Dendritic cell treated with granulocyte-macrophage colony-stimulating factor and Interleukin-4, amounts not matched to agents 40 ng/mL and 50 ng/mL, for 4 days (primary cell): ENCODE measurements at regions not wholly inside any gene's neighbourhood (a gene's known extent, or its start where the extent isn't known, plus 50 kb on each side); places are given as distances from the start of the nearest gene placed in this dataset.

Experiments used
- H3K27ac Mint-ChIP-seq: one replicate; pipeline ENCODE4 v1.8.0; 2022; ENCODE audit warnings: mild to moderate bottlenecking, mixed read lengths
- H3K27me3 Mint-ChIP-seq: one replicate; pipeline ENCODE4 v1.8.0; 2022; ENCODE audit warnings: mild to moderate bottlenecking, mixed read lengths
- H3K36me3 Mint-ChIP-seq: one replicate; pipeline ENCODE4 v1.8.0; 2022; ENCODE audit warnings: low read depth, mixed read lengths
- H3K4me1 Mint-ChIP-seq: one replicate; pipeline ENCODE4 v1.8.0; 2022; ENCODE audit warnings: low read depth, mixed read lengths
- H3K4me3 Mint-ChIP-seq: one replicate; pipeline ENCODE4 v1.8.0; 2022; ENCODE audit warnings: mild to moderate bottlenecking, moderate library complexity, mixed read lengths
- H3K9me3 Mint-ChIP-seq: one replicate; pipeline ENCODE4 v1.8.0; 2022; ENCODE audit warnings: mixed read lengths
- intact Hi-C: fragments of 100-400 bp; cut with micrococcal nuclease; formaldehyde crosslinking; loops from one replicate; pipeline ENCODE4 v1.15.0; 2022

DNA sequence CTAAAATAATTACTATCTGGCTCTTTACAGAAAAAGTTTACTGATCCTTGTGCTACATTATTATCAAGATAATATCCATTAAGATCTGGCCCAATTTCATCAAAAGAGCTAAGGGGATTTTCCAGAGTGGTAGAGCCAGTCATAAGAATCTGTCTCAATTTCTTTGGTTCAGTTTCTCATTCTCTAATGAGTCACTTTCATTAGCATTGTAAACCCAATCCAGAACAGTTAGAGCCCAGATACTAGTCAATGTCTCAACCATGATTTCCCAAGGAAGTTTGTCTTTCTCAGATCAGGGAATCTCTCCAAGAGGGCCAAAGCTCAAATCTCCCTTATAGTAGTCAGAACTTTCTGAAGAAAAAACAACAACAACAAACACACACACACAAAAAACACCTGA is 131.1 kb upstream of the PPP2R3A start:
- Mint-ChIP-seq H3K27me3 (no peaks in the 10 kb centered on the region), H3K4me3 (no peak overlapping the region), H3K27ac (no peak overlapping the region), H3K4me1 (no peaks in the 10 kb centered on the region), H3K36me3 (no peaks in the 10 kb centered on the region), H3K9me3 (peaks cover 8% of the 10 kb centered on the region)
- intact Hi-C loops = no loop called here

DNA sequence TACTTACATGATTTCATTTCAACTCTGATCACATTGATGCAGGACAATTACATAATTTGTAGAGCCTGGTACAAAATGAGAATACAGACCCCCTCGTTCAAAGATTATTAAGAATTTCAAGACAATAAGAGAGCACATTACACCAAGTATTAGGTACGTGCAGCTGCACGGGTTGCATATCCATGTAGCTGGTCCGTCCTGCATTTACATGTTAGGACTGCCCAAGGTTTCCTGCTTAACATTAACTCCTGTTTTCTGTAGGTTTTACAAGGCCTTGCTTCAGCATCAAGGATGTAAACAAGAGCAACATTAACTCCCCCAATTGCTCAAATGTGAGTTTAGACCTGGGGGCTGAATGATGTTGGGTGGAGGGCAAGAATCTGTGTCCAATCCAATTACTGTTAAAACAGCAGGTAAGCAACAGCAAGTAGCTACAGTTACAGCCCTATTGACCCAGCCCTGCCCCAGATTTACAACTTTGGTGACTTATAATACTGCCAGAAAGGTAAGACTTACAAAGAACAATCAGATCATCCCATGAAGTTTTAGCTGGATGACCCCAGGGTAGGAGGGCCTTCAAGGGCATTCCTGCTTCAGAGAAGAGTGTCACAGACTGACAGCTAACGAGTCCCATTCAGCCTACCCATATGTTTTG is 127.4 kb upstream of the PPP2R3A start:
- H3K4me3 Mint-ChIP-seq = no peak overlapping the region
- H3K27ac Mint-ChIP-seq = no peak overlapping the region
- no peaks in the 10 kb centered on the region for H3K36me3 Mint-ChIP-seq
- intact Hi-C loops = no loop called here
- H3K4me1 Mint-ChIP-seq = no peaks in the 10 kb centered on the region
- no peaks in the 10 kb centered on the region for H3K27me3 Mint-ChIP-seq
- H3K9me3 Mint-ChIP-seq = peaks cover 8% of the 10 kb centered on the region

DNA sequence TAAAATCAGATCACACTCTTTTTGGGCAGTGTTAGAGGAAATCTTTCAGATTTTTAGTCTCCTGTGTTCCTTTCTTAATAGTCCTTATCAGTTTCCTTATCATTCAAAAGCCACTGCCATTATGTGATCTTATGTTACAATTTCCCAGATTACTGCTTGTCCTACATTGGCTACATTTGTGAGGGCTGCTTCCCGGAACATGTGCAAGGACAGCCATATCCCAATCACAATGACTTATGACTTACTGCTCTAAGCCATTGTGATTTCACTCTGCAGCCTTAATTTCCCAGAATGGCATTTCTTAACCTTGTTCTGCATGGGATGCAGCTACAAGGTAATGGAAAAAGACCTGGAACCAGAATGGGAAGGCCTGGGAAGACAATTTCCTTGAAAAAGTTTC is 125.1 kb upstream of the PPP2R3A start:
- intact Hi-C loops = no loop called here
- no peak overlapping the region for H3K27ac Mint-ChIP-seq
- no peaks in the 10 kb centered on the region for H3K27me3 Mint-ChIP-seq
- H3K9me3 Mint-ChIP-seq = peaks cover 1% of the 10 kb centered on the region
- H3K4me3 Mint-ChIP-seq = no peak overlapping the region
- H3K4me1 Mint-ChIP-seq = no peaks in the 10 kb centered on the region
- H3K36me3 Mint-ChIP-seq = no peaks in the 10 kb centered on the region

- Mint-ChIP-seq H3K4me3 (no peak overlapping the region), H3K36me3 (no peaks in the 10 kb centered on the region), H3K27me3 (no peaks in the 10 kb centered on the region), H3K9me3 (no peaks in the 10 kb centered on the region), H3K4me1 (no peaks in the 10 kb centered on the region), H3K27ac (no peak overlapping the region)
- intact Hi-C loops = no loop called here
Measured at GRCh38 chr3:135844386-135844785, 121.1 kb upstream of the PPP2R3A start.

- H3K27ac Mint-ChIP-seq = no peak overlapping the region
- no peaks in the 10 kb centered on the region for H3K4me1 Mint-ChIP-seq
- H3K36me3 Mint-ChIP-seq = no peaks in the 10 kb centered on the region
- no peaks in the 10 kb centered on the region for H3K27me3 Mint-ChIP-seq
- intact Hi-C loops = no loop called here
- no peaks in the 10 kb centered on the region for H3K9me3 Mint-ChIP-seq
- no peak overlapping the region for H3K4me3 Mint-ChIP-seq
Measured at GRCh38 chr3:135848051-135848450, 117.5 kb upstream of the PPP2R3A start.

DNA sequence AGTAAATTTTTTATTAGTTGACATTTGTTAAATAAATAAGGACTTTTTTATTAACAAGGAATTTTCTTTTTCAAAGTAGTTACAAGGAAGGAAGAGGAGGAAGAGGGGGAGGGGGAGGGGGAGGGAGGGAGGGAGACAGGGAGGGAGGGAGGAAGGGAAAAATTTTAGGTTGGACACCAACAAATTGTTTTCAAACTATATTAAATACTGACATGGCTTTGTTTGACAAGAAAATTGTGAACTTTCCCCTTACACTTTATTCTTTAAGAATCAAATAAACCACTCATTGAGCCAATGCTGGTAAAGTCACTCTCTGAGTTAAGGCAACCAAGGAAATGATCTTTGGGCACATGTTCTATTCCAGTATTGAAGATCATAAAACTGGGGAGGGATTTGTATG is 115.7 kb upstream of the PPP2R3A start:
- no peaks in the 10 kb centered on the region for H3K4me1 Mint-ChIP-seq
- no peaks in the 10 kb centered on the region for H3K27me3 Mint-ChIP-seq
- H3K4me3 Mint-ChIP-seq = no peak overlapping the region
- H3K9me3 Mint-ChIP-seq = no peaks in the 10 kb centered on the region
- H3K27ac Mint-ChIP-seq = no peak overlapping the region
- intact Hi-C loops = no loop called here
- no peaks in the 10 kb centered on the region for H3K36me3 Mint-ChIP-seq

DNA sequence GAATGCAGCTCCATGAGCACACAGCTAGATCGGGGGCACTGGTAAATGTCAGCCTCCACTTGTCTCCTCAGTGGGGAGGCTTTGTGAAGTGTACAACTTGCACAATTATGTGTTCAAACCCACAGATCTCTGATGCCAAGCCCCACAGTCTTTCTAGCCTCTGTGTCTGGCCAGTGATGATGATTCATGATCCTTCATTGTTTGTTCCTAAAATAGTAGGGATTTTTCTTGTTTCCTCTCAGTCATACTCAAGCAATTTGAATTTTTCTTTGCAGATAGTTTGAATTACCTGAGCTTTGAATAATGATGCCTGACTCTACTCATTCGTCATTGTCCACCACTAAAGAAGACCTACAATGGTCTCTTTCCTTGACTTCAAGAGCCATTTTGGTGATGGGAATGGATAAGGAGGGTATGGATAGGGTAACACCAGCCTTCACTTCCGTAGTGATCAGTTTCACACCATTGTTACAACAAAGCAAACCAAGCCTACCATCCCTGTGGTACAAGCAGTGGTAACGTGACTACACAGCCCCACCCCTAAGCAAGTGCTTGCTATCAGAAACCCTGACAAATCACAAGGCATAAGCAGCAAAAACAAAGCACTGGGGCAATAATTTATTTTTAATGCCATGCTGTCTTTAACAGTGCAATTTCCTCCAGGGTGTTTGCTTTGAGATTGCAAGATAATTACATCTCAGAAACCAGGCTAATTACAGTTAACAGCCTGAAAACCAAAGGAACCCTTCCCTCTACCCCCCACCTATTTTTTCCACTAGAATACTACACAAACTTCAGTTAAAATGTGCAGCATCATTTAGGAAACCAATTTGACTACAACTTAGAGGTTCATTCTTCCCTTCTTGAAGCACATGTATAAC is 114.1 kb upstream of the PPP2R3A start:
- intact Hi-C loops = no loop called here
- Mint-ChIP-seq H3K4me3 (no peak overlapping the region), H3K27me3 (no peaks in the 10 kb centered on the region), H3K36me3 (no peaks in the 10 kb centered on the region), H3K4me1 (no peaks in the 10 kb centered on the region), H3K9me3 (no peaks in the 10 kb centered on the region), H3K27ac (no peak overlapping the region)

DNA sequence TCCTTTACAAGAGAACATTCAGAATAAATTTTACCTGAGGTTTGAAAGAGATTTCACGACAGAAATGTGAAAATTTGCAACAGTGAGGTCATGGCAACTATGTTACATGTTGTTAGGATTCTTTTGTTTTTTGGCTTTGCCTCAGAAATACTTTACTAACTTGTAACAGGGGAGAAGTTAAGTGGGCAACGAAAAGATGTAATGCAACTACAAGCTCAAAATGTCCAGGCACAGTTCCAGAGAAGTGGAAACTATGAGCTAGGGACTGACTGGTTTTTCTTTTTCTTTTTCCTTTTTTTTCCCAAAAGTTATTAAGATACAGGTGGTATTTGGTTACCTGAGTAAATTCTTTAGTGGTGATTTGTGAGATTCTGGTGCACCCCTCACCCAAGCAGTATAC is 111.5 kb upstream of the PPP2R3A start:
- H3K27ac Mint-ChIP-seq = no peak overlapping the region
- no peaks in the 10 kb centered on the region for H3K9me3 Mint-ChIP-seq
- no peaks in the 10 kb centered on the region for H3K36me3 Mint-ChIP-seq
- intact Hi-C loops = no loop called here
- H3K4me1 Mint-ChIP-seq = no peaks in the 10 kb centered on the region
- no peak overlapping the region for H3K4me3 Mint-ChIP-seq
- H3K27me3 Mint-ChIP-seq = no peaks in the 10 kb centered on the region

DNA sequence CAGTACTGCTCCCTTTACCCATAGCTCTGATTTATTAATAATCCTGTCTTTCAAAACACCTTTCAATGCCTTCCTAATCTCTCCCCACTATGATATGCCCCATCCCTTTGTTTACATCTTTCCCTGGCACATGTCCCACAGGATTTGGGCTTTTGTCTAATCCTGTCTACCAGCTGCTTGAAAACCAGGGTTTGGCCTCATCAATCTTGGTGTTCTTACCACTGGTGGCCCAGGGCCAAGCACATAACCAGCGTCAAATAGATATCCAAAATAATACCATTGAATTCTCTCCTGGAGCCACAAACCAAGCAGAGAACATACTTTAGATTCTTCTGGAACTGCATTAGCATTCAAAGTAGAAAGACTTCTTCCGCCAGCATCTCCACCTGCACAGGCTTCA is 104.8 kb upstream of the PPP2R3A start:
- Mint-ChIP-seq H3K4me3 (no peak overlapping the region), H3K36me3 (no peaks in the 10 kb centered on the region), H3K4me1 (no peaks in the 10 kb centered on the region), H3K27me3 (no peaks in the 10 kb centered on the region), H3K9me3 (no peaks in the 10 kb centered on the region), H3K27ac (no peak overlapping the region)
- intact Hi-C loops = no loop called here

DNA sequence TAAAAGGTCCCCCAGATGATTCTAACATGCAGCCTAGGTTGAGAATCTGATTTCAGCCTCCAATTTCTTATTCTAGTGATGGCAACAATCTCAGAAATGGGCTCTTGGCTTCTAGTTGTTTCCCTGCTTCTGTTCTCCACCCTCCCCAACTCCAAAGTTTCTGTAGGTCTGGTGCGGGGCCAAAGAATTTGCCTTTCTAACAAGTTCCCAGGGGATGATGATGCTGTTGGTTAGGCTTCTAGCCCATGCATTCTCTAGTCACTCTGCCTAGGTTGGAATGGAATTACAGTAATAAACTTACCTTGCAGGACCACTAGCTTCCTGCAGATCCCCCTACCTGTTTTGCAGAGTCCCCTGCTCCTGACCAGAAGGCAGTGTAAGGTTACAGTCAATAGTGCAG is 103.2 kb upstream of the PPP2R3A start:
- Mint-ChIP-seq H3K4me3 (no peak overlapping the region), H3K36me3 (no peaks in the 10 kb centered on the region), H3K27ac (no peak overlapping the region), H3K4me1 (no peaks in the 10 kb centered on the region), H3K9me3 (no peaks in the 10 kb centered on the region), H3K27me3 (no peaks in the 10 kb centered on the region)
- intact Hi-C loops = no loop called here

DNA sequence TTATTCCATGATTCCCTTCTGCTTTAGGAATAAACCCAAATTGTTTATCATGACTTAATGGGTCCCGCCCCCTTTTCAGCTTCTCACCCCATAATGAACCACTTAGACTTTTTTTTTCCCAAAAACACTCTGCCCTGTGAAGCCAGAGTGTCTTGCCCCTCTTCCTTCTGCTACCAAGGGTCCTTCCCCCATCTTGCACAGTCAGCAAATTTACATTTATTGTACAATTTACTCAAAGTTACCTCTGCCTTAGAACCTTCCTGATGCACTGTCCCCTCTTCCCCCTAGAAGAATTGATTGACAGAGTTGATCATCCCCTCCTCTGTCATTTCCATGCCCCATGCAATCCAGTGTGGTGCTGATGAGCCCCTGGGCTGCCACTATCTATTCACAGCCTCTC is 101.5 kb upstream of the PPP2R3A start:
- H3K27me3 Mint-ChIP-seq = no peaks in the 10 kb centered on the region
- intact Hi-C loops = no loop called here
- no peaks in the 10 kb centered on the region for H3K4me1 Mint-ChIP-seq
- no peak overlapping the region for H3K4me3 Mint-ChIP-seq
- H3K36me3 Mint-ChIP-seq = no peaks in the 10 kb centered on the region
- H3K27ac Mint-ChIP-seq = no peak overlapping the region
- H3K9me3 Mint-ChIP-seq = no peaks in the 10 kb centered on the region

- intact Hi-C loops = no loop called here
- Mint-ChIP-seq H3K36me3 (no peaks in the 10 kb centered on the region), H3K4me1 (no peaks in the 10 kb centered on the region), H3K27me3 (no peaks in the 10 kb centered on the region), H3K27ac (no peak overlapping the region), H3K4me3 (no peak overlapping the region), H3K9me3 (no peaks in the 10 kb centered on the region)
Measured at GRCh38 chr3:135865085-135865484, 100.4 kb upstream of the PPP2R3A start.

- no peaks in the 10 kb centered on the region for H3K4me1 Mint-ChIP-seq
- H3K4me3 Mint-ChIP-seq = no peak overlapping the region
- H3K9me3 Mint-ChIP-seq = no peaks in the 10 kb centered on the region
- H3K27me3 Mint-ChIP-seq = no peaks in the 10 kb centered on the region
- H3K36me3 Mint-ChIP-seq = no peaks in the 10 kb centered on the region
- H3K27ac Mint-ChIP-seq = no peak overlapping the region
- intact Hi-C loops = no loop called here
Measured at GRCh38 chr3:135865553-135865952, 100.0 kb upstream of the PPP2R3A start.

DNA sequence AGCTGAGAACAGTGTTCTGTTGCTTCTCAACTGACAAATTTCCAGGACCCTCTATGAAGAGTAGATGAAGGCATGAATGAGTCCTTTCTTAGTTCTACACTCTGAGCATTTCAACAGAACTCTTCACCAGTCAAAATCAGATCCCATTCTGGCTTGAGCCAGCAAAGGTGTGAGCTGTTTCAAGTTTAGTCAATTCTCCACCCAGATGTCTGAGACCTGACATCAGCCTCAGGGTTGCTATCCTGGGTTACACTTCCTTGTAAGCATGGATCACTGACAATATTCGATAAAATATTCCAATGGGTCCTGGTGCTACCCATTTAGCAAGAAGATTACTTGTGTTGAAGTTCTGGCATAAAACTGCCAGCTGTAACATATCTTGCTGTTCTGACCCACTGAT is 97.6 kb upstream of the PPP2R3A start:
- Mint-ChIP-seq H3K4me1 (no peaks in the 10 kb centered on the region), H3K4me3 (no peak overlapping the region), H3K27ac (no peak overlapping the region), H3K9me3 (peaks cover 12% of the 10 kb centered on the region), H3K36me3 (no peaks in the 10 kb centered on the region), H3K27me3 (no peaks in the 10 kb centered on the region)
- intact Hi-C loops = no loop called here

GRCh38 chr3:135868801-135869200 is 96.7 kb upstream of the PPP2R3A start:
- H3K9me3 Mint-ChIP-seq = peaks cover 20% of the 10 kb centered on the region
- no peak overlapping the region for H3K27ac Mint-ChIP-seq
- no peaks in the 10 kb centered on the region for H3K4me1 Mint-ChIP-seq
- no peaks in the 10 kb centered on the region for H3K27me3 Mint-ChIP-seq
- no peak overlapping the region for H3K4me3 Mint-ChIP-seq
- no peaks in the 10 kb centered on the region for H3K36me3 Mint-ChIP-seq
- intact Hi-C loops = no loop called here
